HG03108 (cell line): ENCODE measurements at regions not wholly inside any gene's neighbourhood (a gene's known extent, or its start where the extent isn't known, plus 50 kb on each side); places are given as distances from the start of the nearest gene placed in this dataset.

ENCODE experiments used
- ATAC-seq: cut with Tn5 transposase; IDR thresholded peaks from one replicate; pipeline ENCODE4 v1.9.1; 2021; ENCODE audit warnings: moderate library complexity; ENCODE audit not compliant: unreplicated experiment

- ATAC-seq, result no peak
Measured at GRCh38 chr9:82208741-82209450, 220.3 kb downstream of the SPATA31D1 start.

- ATAC-seq, result no peak
Measured at GRCh38 chr9:82209797-82210470, 221.4 kb downstream of the SPATA31D1 start.

DNA sequence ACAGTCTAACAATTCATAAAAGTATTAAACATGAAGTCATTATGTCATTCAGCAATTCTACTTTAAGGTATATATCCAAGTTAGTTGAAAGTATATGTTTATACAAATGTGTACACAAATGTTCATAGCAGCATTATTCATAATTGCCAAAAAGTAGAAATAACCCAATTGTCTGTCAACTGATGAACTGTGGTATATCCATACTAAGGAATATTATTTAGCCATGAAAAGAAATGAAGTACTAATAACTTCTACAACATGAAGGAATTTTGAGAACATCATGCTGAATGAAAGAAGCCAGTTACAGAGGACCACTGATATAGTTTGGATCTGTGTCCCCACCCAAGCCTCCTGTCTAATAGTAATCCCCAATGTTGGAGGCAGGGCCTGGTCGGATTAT, 224.3 kb downstream of the SPATA31D1 start:
- ATAC-seq, result no peak

GRCh38 chr9:82216435-82216834, 227.9 kb downstream of the SPATA31D1 start:
- no peak for ATAC-seq

DNA sequence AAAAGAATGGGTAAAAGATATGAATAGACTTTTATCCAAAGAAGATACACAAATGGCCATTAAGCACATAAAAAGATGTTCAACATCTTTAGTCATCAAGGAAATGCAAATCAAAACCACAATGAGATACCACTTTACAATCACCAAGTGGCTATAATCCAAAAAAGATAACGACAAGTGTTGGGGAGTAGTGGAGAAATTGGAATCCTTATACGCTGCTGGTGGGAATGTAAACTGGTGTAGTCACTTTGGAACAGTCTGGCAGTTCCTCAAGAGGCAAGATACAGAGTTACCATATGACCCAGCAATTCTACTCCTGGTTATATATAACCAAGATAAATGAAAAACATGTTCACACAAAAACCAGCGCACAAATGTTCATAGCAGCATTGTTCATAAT, 234.9 kb downstream of the SPATA31D1 start:
- ATAC-seq, result no peak

DNA sequence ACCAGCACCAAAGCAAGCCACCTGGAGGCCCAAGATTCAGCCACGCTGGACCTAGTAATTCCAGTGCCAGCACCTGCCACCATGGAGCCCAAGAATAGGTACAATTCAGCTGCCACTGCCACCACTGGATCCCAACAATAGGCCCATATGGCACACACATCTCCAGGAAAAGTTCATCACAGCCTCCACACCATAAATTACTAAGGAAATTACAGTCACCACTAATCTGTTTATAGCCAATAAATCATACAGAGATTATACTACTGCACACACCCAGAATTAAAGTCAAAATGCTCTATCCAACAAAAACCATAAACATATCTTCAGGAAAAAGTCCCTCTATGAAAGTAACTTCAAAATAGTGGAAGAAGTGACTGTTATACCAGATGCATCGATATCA, 242.8 kb downstream of the SPATA31D1 start:
- ATAC-seq, result no peak

DNA sequence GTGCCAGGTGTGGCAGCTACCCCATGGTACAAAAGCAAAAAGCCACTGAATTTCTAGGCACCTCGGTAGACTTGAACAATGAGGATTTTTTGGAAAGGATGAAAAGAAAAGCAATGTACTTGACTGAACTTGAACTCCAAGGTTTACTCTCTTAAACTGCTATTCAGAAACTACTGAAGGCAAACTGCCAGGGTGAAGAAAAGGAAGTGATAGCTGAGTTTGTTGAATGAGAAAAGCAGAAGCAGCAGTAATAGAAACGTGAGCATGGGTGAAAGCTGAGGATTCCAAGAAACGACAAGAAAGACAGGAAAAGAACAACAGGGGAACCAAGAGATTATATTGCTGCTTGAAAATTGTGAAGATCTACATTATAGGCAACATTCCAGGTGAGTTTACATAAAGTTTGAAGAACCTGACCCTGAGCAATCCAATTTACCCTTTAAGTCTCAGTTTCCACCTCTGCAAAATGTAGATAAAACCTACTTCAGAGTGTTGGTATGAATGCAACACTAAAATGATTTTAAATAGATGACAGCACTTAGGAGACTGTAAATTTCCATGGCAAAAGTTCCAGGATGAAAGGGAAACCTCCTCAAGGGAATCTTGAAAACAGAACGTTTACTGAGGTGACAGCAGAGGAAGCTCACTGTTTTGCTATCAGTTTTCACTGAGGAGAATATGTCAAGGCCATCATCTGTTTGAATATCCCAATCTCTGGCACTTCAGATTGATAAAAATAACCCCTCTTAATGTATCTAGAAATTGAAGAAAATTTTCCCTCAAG, 245.8 kb downstream of the SPATA31D1 start:
- ATAC-seq, result no peak

DNA sequence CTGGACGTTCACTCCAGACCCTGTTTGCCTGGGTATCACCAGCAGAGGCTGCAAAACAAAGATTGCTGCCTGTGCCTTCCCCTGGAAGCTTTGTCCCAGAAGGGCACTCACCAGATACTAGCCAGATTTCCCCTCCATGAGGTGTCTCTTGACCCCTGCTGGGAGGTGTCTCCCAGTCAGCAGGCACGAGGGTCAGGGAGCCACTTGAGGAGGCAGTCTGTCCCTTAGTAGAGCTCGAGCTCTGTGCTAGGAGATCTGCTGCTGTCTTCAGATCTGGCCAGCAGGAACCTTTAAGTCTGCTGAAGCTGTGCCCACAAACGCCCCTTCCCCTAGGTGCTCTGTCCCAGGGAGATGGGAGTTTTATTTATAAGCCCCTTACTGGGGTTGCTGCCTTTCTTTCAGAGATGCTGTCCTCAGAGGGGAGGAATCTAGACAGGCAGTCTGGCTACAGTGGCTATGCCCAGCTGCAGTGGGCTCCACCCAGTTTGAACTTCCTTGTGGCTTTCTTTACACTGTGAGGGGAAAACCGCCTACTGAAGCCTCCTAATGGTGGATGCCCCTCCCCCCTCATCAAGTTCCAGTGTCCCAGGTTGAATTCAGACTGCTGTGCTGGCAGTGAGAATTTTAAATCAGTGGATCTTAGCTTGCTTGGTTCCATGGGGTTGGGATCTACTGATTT, 253.9 kb downstream of the SPATA31D1 start:
- ATAC-seq, result no peak

GRCh38 chr9:82247318-82247717, 258.7 kb downstream of the SPATA31D1 start:
- ATAC-seq, result no peak

DNA sequence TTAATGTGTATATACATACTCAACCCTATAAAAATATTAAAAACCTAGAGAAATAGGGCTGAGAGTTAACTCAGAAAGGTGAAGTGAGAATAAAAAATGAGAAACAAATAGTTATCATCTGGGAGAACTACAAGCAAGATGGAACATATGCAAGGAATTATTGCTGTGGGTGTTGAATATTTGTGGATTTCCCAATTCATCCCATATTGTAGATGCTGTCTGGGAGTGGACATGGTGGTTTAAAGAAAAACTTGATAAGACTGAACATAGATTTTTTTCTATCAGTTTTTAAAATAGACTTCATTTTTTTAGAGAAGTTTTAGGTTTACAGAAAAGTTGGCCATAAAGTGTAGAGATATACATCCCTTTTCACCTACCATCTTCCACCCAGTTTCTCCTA, 263.5 kb downstream of the SPATA31D1 start:
- no peak for ATAC-seq

- no peak for ATAC-seq
Measured at GRCh38 chr9:82254646-82255367, 266.2 kb downstream of the SPATA31D1 start.

GRCh38 chr9:82255481-82256176, 267.1 kb downstream of the SPATA31D1 start:
- no peak for ATAC-seq

GRCh38 chr9:82260691-82261090, 272.1 kb downstream of the SPATA31D1 start:
- ATAC-seq, result no peak

DNA sequence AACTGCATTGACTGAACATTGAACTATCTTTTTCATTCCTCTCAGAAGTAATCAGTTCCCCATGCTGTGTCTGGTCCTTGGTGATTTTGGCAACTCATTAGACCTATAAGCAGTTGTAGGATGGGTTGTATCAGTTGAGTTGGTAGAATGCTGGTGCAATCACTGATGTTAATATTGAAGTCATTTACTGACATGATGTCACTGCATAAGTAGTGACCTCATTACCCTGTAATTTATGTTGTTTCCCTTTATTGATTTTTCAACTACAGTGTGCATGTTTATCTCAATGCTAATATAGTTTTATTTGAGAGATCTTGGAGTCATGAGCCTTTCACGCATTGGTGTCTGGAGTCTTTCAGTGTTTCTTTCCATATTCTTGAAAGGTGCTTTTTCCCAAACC, 275.0 kb downstream of the SPATA31D1 start:
- no peak for ATAC-seq

GRCh38 chr9:82271106-82271561, 282.6 kb downstream of the SPATA31D1 start:
- no peak for ATAC-seq

DNA sequence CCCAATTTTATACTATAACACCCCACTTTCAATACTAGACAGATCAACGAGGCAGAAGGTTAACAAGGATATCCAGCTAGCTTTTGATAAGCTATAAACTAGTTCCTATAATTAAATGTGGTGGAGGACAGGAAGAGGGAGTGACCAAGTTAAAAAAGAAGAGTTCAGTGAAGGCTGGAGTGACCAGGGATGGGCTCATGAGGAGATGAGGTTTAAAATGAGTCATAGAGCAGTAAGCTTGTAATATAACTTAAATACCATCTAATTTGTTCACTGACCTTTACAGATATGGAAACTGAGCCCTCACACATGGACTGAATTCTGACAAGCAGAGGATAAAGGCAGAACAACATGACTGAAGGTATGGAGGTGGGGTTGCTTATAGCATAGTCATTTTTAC, 284.5 kb downstream of the SPATA31D1 start:
- ATAC-seq, result no peak

GRCh38 chr9:82275258-82275927, 286.8 kb downstream of the SPATA31D1 start:
- ATAC-seq, result no peak

DNA sequence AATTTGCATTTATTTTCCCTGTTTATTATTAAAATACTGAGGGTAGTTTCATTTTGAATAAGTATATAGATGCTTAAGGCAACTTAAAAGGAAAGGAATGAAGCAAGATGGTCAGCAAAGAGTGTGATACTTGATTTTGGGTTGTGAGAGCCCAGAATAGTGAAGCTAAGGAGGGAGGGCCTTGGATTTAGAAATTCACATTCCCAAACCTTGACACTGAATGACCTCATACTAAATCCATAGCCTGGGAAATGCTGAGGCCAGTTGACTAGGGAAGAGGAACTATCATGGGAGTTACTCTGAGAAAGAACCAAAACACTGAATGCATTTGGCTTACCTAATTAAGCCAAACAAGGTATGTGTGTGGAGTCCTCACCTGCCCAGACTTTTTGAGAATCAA, 292.5 kb downstream of the SPATA31D1 start:
- no peak for ATAC-seq

DNA sequence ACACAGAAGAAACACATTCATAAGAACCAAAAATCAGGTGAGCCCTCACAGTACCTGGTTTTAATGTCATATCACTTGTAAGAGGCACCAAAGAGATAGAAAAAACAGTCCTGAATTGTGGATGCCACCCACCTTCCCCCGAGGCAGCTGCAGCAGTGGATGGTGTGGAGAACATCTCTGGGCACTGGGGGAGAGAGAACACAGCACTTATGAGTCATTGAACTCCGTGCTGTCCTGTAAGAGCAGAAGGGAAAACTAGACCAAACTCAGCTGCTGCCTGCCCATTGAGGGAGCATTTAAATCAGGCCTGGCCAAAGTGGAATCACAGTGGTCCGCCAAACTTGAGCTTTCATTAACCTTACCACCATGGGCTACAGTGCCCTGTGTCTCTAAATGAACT, 296.2 kb downstream of the SPATA31D1 start:
- ATAC-seq, result no peak
